Stimulated activated CD4-positive, alpha-beta T cell treated with anti-CD3 and anti-CD28 coated beads, Interleukin-15, amount 100 ng/mL, for 1 hour (primary cell): ENCODE measurements at regions not wholly inside any gene's neighbourhood (a gene's known extent, or its start where the extent isn't known, plus 50 kb on each side); places are given as distances from the start of the nearest gene placed in this dataset.

Experiments used
- DNase-seq, 2 donors: peaks; one replicate each; pipeline ENCODE4 v3.0.0-alpha.2; 2020; ENCODE audit warnings: low read depth in 1 of 2, low spot score in 1 of 2

- DNase-seq = no peak
These were observed 207.6 kb downstream of the CETN3 start for GRCh38 chr5:90201923-90202322.

- DNase-seq = no peak
These were observed 216.3 kb downstream of the CETN3 start for GRCh38 chr5:90193185-90193822.

GRCh38 chr5:90191352-90192045, 218.1 kb downstream of the CETN3 start:
- DNase-seq = no peak

GRCh38 chr5:90185897-90186468, 223.6 kb downstream of the CETN3 start:
- DNase-seq = no peak

GRCh38 chr5:90184764-90185163, 224.8 kb downstream of the CETN3 start:
- no peak for DNase-seq

- no peak for DNase-seq
These were observed 226.8 kb downstream of the CETN3 start for GRCh38 chr5:90182726-90183125.

- DNase-seq = no peak
These were observed 235.3 kb downstream of the CETN3 start for GRCh38 chr5:90174236-90174635.

GRCh38 chr5:90173299-90174030, 236.1 kb downstream of the CETN3 start:
- DNase-seq = no peak

- no peak for DNase-seq
These were observed 238.1 kb downstream of the CETN3 start for GRCh38 chr5:90171466-90171865.

- no peak for DNase-seq
These were observed 239.3 kb downstream of the CETN3 start for GRCh38 chr5:90170261-90170660.

- no peak for DNase-seq
These were observed 240.5 kb downstream of the CETN3 start for GRCh38 chr5:90169078-90169477.

GRCh38 chr5:90168399-90168798, 241.2 kb downstream of the CETN3 start:
- DNase-seq = no peak

GRCh38 chr5:90166816-90167215, 242.7 kb downstream of the CETN3 start:
- no peak for DNase-seq

GRCh38 chr5:90162324-90162723, 247.2 kb downstream of the CETN3 start:
- DNase-seq = no peak

GRCh38 chr5:90161414-90161813, 248.1 kb downstream of the CETN3 start:
- DNase-seq = no peak

- no peak for DNase-seq
These were observed 251.4 kb downstream of the CETN3 start for GRCh38 chr5:90158131-90158530.

- no peak for DNase-seq
These were observed 256.5 kb downstream of the CETN3 start for GRCh38 chr5:90153031-90153430.

GRCh38 chr5:90144625-90145327, 264.8 kb downstream of the CETN3 start:
- DNase-seq = no peak

GRCh38 chr5:90142541-90142940, 267.0 kb downstream of the CETN3 start:
- no peak for DNase-seq

- DNase-seq = no peak
These were observed 267.6 kb downstream of the CETN3 start for GRCh38 chr5:90141984-90142383.

GRCh38 chr5:90136952-90137528, 272.5 kb downstream of the CETN3 start:
- DNase-seq = no peak
